ENCODE measurements at regions not wholly inside any gene's neighbourhood (a gene's known extent, or its start where the extent isn't known, plus 50 kb on each side); places are given as distances from the start of the nearest gene placed in this dataset.

DNA sequence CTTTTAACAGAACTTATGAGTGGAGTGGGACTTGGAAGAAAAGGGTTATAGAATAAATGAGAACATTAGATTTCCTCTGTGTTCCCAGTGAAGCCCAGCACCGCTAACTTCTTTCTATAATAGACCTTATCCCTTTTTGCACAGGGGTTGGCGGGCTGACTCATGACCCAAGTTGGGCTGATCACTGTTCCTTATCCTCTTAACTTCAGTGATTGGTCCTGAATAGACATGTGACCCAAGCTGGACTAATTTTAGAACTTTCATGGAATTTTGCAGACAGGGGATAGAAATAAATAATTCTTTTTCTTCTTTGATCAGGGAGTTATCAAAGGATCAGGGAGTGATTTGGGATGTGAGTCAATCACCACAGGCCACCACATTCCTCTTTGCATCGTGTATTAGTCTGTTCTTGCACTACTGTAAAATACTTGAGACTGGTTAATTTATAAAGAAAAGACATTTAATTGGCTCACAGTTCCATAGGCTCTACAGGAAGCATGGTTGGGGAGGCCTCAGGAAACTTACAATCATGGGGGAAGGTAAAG is 75.9 kb downstream of the UCHL1 start:
- Mint-ChIP-seq H3K36me3 (ENCODE audit: insufficient read depth in 1 of 3, low read depth in 3 of 3) (peaks cover 0 to 4% (median 0%) of the 10 kb centered on the region in 3 experiments; a peak in 1 of 7 replicates), H3K27ac (0 out of 7 replicates have a peak overlapping the region, but pooled peaks of 1 of the 3 experiments have one; percentile 33), H3K27me3 (ENCODE audit: low read depth) (no peaks in the 10 kb centered on the region), H3K4me3 (no peak overlapping the region), H3K4me1 (peaks cover 12 to 20% of the 10 kb centered on the region in 2 experiments), H3K9me3 (0 out of 5 replicates have a peak, but pooled peaks cover 0 to 3% of the 10 kb centered on the region in 2 experiments)
- Histone ChIP-seq H3K9me3 (ENCODE audit: control insufficient read depth, low read depth, low read length) (no peaks in the 10 kb centered on the region), H2BK20ac (ENCODE audit: low read depth, low read length, poor library complexity, severe bottlenecking) (no peak overlapping the region), H3K23me2 (ENCODE audit: insufficient read length, low read depth, low read length, poor library complexity, severe bottlenecking) (no peaks in the 10 kb centered on the region), H3K4ac (ENCODE audit: low read depth, low read length) (no peak overlapping the region), H3K4me1 (ENCODE audit: insufficient read depth, low read length) (peaks cover 3% of the 10 kb centered on the region; the same call in 1 of the 2 replicates), H2BK12ac (ENCODE audit: insufficient read length, low read depth, low read length) (no peak overlapping the region), H4K5ac (ENCODE audit: insufficient read length, low read depth, low read length) (no peak overlapping the region), H3K27ac (ENCODE audit: insufficient read length, low read depth, low read length) (no peak overlapping the region), H3K79me2 (ENCODE audit: insufficient read depth, low read length) (no peaks in the 10 kb centered on the region), H4K91ac (ENCODE audit: insufficient read length, low read depth, low read length) (no peak overlapping the region), H3K56ac (ENCODE audit: insufficient read length, low read depth, low read length) (no peak overlapping the region), H4K8ac (replicated peaks; ENCODE audit: insufficient read length, low read depth, low read length) (no peak overlapping the region), H3K23ac (ENCODE audit: insufficient read length, low read depth, low read length) (no peak overlapping the region), H3K18ac (ENCODE audit: insufficient read length, low read depth, low read length) (no peak overlapping the region), H2AK5ac (ENCODE audit: insufficient read length, low read length) (no peak overlapping the region), H2AFZ (ENCODE audit: low read length) (no peak overlapping the region), H3K79me1 (ENCODE audit: insufficient read depth, low read depth, low read length, poor library complexity, severe bottlenecking) (no peaks in the 10 kb centered on the region), H2BK120ac (ENCODE audit: low read depth, low read length, poor library complexity, severe bottlenecking) (peak overlapping the region; percentile 56), H3K4me2 (ENCODE audit: insufficient read depth, insufficient read length, low read length) (no peak overlapping the region), H2BK15ac (ENCODE audit: low read depth, low read length) (no peak overlapping the region), H3K14ac (ENCODE audit: insufficient read depth, low read length) (no peak overlapping the region), H2BK5ac (ENCODE audit: insufficient read length, low read length) (no peak overlapping the region), H3K27me3 (ENCODE audit: insufficient read depth, low read length) (no peaks in the 10 kb centered on the region), H3K9ac (ENCODE audit: extremely low read depth, insufficient read length, low read length) (no peak overlapping the region), H4K20me1 (ENCODE audit: control insufficient read depth, insufficient read depth, insufficient read length) (no peaks in the 10 kb centered on the region), H3T11ph (ENCODE audit: low read length) (no peak overlapping the region)
- no CpG with 5 or more reads among the region's 3 CpGs for WGBS (ENCODE audit: extremely low coverage, insufficient read length, low lambda C conversion rate)
- TF ChIP-seq, protein P1, sequence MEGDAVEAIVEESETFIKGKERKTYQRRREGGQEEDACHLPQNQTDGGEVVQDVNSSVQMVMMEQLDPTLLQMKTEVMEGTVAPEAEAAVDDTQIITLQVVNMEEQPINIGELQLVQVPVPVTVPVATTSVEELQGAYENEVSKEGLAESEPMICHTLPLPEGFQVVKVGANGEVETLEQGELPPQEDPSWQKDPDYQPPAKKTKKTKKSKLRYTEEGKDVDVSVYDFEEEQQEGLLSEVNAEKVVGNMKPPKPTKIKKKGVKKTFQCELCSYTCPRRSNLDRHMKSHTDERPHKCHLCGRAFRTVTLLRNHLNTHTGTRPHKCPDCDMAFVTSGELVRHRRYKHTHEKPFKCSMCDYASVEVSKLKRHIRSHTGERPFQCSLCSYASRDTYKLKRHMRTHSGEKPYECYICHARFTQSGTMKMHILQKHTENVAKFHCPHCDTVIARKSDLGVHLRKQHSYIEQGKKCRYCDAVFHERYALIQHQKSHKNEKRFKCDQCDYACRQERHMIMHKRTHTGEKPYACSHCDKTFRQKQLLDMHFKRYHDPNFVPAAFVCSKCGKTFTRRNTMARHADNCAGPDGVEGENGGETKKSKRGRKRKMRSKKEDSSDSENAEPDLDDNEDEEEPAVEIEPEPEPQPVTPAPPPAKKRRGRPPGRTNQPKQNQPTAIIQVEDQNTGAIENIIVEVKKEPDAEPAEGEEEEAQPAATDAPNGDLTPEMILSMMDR (conservative IDR thresholded peaks at IDR 0.05) = no peak
- DNase-seq = no peak
